GM06990 (cell line): ENCODE measurements at regions not wholly inside any gene's neighbourhood (a gene's known extent, or its start where the extent isn't known, plus 50 kb on each side); places are given as distances from the start of the nearest gene placed in this dataset.
"Not testable (repeated sequence)": the region's sequence is repeated elsewhere in the genome, so short reads cannot be mapped to it uniquely, and the experiment has no call there.

ENCODE experiments used
- DNase-seq: peaks from one replicate; pipeline ENCODE4 v3.0.0-alpha.2; 2011; ENCODE audit not compliant: insufficient read length; ENCODE audit errors: extremely low read depth
- H3K27me3 ChIP-seq: replicated peaks from 2 replicates; pipeline ENCODE4 v1.6.0; 2011; ENCODE audit warnings: low read length; ENCODE audit not compliant: control insufficient read depth, insufficient read depth
- H3K36me3 ChIP-seq: 2 replicates; pipeline ENCODE4 v1.5.1; 2011; ENCODE audit warnings: low read length; ENCODE audit not compliant: control insufficient read depth, insufficient read depth
- H3K4me3 ChIP-seq: replicated peaks from 2 replicates; pipeline ENCODE4 v1.5.1; 2011; ENCODE audit warnings: low read depth, mild to moderate bottlenecking, control low read depth, low read length
- TF ChIP-seq, protein P1 (sequence below): IDR thresholded peaks from 2 replicates; pipeline ENCODE4 v1.5.1; 2011; ENCODE audit warnings: low read length, control low read depth, mild to moderate bottlenecking, inconsistent platforms; ENCODE audit not compliant: insufficient read depth, poor library complexity, severe bottlenecking

DNA sequence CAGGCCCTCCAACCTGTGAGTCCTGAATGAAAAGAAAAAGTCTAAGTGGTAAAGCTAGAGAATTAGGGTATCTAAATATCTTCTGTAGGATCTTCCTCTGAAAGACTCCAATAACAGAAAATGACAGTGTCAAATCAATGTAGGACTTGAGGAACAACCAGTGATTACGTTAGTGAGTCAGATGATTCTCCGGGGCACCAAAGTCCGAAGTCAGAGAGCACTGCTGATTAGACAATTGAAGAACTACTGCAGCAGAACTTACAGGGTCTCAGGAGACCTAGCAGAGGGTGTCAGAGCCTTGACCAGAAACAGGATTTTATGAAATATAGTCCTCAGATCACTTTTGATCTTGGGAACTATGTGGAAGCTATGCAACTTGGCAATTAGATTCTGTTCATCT lies 605.8 kb downstream of the EPHA3 start:
- no peaks in the 10 kb centered on the region for H3K36me3 ChIP-seq
- H3K4me3 ChIP-seq = no peak overlapping the region
- TF ChIP-seq, protein P1, sequence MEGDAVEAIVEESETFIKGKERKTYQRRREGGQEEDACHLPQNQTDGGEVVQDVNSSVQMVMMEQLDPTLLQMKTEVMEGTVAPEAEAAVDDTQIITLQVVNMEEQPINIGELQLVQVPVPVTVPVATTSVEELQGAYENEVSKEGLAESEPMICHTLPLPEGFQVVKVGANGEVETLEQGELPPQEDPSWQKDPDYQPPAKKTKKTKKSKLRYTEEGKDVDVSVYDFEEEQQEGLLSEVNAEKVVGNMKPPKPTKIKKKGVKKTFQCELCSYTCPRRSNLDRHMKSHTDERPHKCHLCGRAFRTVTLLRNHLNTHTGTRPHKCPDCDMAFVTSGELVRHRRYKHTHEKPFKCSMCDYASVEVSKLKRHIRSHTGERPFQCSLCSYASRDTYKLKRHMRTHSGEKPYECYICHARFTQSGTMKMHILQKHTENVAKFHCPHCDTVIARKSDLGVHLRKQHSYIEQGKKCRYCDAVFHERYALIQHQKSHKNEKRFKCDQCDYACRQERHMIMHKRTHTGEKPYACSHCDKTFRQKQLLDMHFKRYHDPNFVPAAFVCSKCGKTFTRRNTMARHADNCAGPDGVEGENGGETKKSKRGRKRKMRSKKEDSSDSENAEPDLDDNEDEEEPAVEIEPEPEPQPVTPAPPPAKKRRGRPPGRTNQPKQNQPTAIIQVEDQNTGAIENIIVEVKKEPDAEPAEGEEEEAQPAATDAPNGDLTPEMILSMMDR = no peak
- no peaks in the 10 kb centered on the region for H3K27me3 ChIP-seq
- no peak for DNase-seq

DNA sequence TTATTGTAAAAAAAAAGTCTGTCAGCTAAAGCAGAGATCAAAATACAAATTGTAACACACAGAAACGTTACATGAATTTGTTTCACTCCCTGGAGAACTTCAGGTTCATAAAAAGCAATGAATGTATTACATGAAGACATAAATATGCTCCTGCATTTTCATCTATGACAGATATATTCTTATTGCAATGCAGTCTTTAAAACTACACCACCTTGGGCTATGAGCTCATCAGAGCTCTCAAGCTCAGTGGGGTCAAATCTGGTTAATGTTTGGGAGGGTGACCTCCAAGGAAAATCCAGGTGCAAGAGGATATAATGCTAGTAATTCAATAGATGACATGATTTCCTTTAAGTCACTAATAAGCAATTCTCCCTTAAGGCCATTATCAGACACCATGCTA lies 606.8 kb downstream of the EPHA3 start:
- no peak for DNase-seq
- Histone ChIP-seq H3K36me3 (no peaks in the 10 kb centered on the region), H3K27me3 (no peaks in the 10 kb centered on the region), H3K4me3 (no peak overlapping the region)
- TF ChIP-seq, protein P1 = no peak

DNA sequence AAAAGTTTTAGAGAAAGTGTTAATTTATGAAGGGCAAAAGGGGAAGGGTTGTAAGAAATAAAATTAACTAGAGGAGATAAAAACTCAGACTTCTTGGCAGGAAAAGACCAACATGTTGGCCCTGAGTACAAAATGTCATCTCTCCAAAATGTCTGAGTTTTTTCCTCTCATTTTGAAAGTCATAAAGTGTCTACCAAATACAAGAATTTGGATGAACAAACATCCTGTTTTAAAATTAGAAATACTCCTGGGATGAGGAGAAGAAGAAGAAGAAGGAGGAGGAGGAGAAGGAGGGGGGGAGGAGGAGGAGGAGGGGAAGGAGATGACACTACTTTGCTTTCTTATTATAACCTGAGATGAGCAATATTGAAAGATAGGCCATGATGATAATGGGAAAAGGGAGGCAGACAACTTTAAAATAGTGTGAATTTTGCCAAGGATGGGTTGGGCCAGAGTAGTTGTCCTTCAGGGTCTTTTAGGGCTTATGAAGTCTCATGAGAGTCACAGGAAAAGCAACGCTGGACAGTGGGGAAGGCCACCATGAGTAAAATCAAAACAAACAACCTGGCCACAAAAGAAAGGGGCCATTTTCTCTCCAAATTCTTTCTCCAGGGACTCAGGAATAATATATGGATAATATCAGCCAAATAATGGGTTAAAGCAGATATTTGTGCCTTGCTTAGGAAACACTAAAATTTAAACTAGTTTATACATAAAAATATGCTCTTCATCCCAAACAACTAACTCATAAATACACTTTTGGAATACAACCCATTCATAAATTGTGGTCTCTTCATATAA lies 632.9 kb downstream of the EPHA3 start:
- TF ChIP-seq, protein P1 = no peak
- H3K27me3 ChIP-seq = no peaks in the 10 kb centered on the region
- H3K36me3 ChIP-seq = no peaks in the 10 kb centered on the region
- DNase-seq = no peak
- no peak overlapping the region for H3K4me3 ChIP-seq

DNA sequence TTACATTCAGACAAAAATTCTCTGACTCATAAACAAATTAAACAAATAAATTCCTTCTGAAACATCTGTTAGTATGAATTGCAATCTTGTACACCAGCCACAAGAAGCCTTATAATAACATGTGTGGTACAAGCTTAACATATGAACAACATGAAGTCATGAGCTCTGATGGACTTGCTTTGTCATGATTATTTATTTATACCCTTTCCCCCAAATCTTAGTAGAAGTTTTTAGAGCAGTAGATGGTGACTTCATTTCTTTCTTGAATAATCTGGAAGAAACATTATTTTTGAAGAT lies 633.4 kb downstream of the EPHA3 start:
- no peak for DNase-seq
- TF ChIP-seq, protein P1 = no peak
- Histone ChIP-seq H3K36me3 (no peaks in the 10 kb centered on the region), H3K27me3 (no peaks in the 10 kb centered on the region), H3K4me3 (no peak overlapping the region)

DNA sequence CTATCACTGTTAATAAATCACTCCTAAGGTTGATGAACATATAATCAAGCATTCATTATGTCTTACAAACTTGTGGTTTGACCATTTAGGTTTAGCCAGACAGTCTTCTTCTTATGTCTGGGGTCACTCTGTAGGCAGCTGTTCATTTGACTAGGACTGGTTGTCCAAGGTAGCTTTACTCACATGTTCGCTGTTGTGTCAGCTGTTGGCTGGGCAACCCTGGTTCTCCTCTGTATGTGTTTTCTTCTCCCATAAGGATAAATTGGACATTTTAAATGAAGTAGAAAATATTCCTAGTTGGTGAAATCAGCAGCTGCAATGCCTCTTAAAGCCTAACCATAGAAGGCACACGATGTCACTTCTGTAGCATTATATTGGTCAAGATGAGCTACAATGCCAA lies 635.1 kb downstream of the EPHA3 start:
- H3K36me3 ChIP-seq = no peaks in the 10 kb centered on the region
- H3K4me3 ChIP-seq = no peak overlapping the region
- TF ChIP-seq, protein P1 = no peak
- H3K27me3 ChIP-seq = no peaks in the 10 kb centered on the region
- DNase-seq = no peak

DNA sequence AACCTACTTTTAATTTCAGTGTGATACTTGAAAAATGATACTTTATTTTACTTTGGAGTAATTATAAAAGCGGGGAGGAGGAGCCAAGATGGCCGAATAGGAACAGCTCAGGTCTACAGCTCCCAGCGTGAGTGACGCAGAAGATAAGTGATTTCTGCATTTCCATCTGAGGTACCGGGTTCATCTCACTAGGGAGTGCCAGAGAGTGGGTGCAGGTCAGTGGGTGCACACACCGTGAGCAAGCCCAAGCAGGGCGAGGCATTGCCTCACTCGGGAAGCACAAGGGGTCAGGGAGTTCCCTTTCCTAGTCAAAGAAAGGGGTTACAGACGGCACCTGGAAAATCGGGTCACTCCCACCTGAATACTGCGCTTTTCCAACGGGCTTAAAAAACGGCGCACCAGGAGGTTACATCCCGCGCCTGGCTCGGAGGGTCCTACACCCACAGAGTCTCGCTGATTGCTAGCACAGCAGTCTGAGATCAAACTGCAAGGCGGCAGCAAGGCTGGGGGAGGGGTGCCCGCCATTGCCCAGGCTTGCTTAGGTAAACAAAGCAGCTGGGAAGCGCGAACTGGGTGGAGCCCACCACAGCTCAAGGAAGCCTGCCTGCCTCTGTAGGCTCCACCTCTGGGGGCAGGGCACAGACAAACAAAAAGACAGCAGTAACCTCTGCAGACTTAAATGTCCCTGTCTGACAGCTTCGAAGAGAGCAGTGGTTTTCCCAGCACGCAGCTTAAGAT lies 640.3 kb downstream of the EPHA3 start:
- not testable (repeated sequence) for H3K4me3 ChIP-seq, H3K36me3 ChIP-seq, H3K27me3 ChIP-seq, DNase-seq
